ENCODE measurements at regions not wholly inside any gene's neighbourhood (a gene's known extent, or its start where the extent isn't known, plus 50 kb on each side); places are given as distances from the start of the nearest gene placed in this dataset.

DNA sequence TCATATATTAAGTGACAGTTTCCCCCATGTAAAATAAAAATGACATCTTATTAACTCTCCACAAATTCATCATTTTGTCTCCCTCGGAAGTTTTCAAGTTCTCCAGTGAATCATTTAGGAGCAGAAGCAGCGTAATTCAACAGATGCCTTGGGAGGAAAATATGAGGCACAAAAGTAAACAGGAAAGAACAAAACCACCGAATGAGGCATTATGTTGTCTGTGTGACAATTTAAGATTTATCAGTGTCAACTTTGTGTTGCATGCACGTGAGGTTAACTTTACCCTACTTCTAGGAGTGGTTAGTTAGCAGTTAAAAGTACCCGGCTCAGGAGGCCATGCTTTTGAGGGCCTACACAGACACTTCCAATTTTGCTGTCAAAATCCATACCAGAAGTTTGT is 258.6 kb downstream of the IPO8 start:
- H3K4me2 ChIP-seq (ENCODE audit: unreplicated experiment): no peak overlapping the region
- no peaks in the 10 kb centered on the region for H4K20me1 ChIP-seq (ENCODE audit: insufficient read depth)
- no peaks in the 10 kb centered on the region for H3K9me2 ChIP-seq (ENCODE audit: insufficient read depth)
- no peak for TF ChIP-seq EZH2 (IDR thresholded peaks at IDR 0.05; ENCODE audit: insufficient read depth, poor library complexity, severe bottlenecking)
- no peak for TF ChIP-seq EZH2phosphoT487 (IDR thresholded peaks at IDR 0.05; ENCODE audit: insufficient read depth, low read depth)
- H3K27ac ChIP-seq: no peak overlapping the region
- no peaks in the 10 kb centered on the region for H3K27me3 ChIP-seq (replicated peaks; ENCODE audit: insufficient read depth)
- H3K4me1 ChIP-seq (ENCODE audit: insufficient read depth): no peaks in the 10 kb centered on the region
- H2AFZ ChIP-seq: no peak overlapping the region
- H3K9me3 ChIP-seq (ENCODE audit: low read depth): no peaks in the 10 kb centered on the region
- H3K9ac ChIP-seq: no peak overlapping the region
- no peak overlapping the region for H3K4me3 ChIP-seq
- 65 to 69% methylated on average over 5 of the region's 5 CpGs for WGBS, 2 experiments (ENCODE audit: low coverage in 1 of 2, low lambda C conversion rate in 2 of 2, missing lambda C conversion rate in 2 of 2)
- no peaks in the 10 kb centered on the region for H3K36me3 ChIP-seq (ENCODE audit: low read depth)
- no peaks in the 10 kb centered on the region for H3K79me2 ChIP-seq (ENCODE audit: insufficient read depth)
- in situ Hi-C loops (cut with MboI): no loop called here
- H3F3A ChIP-seq (ENCODE audit: insufficient read depth): no peaks in the 10 kb centered on the region
- DNase-seq: no peak

DNA sequence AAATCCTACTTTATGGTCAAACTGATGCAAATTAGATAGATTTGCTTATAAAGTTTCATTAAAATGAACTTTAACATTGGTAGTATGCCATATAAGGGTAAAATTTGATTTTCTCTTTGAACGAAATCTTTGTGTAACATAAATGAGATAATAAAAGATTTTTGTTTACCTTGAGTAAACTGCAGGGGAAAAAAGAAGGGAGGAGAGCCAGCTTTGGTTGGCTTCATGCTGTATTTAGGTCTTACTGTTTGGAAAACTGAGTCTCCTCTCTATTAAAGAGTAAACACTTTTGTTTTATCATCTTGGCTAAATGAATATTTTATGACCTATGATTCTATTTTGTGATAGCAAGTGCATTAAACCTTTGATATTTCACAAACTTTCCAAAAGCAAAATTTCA is 267.6 kb downstream of the IPO8 start:
- Histone ChIP-seq H3K4me3 (no peak overlapping the region), H3K79me2 (ENCODE audit: insufficient read depth) (no peaks in the 10 kb centered on the region), H3K9ac (no peak overlapping the region), H3K4me2 (ENCODE audit: unreplicated experiment) (no peak overlapping the region), H3K36me3 (ENCODE audit: low read depth) (no peaks in the 10 kb centered on the region), H3K4me1 (ENCODE audit: insufficient read depth) (no peaks in the 10 kb centered on the region), H3F3A (ENCODE audit: insufficient read depth) (no peaks in the 10 kb centered on the region), H4K20me1 (ENCODE audit: insufficient read depth) (no peaks in the 10 kb centered on the region), H3K9me3 (ENCODE audit: low read depth) (no peaks in the 10 kb centered on the region), H3K27ac (no peak overlapping the region), H3K27me3 (replicated peaks; ENCODE audit: insufficient read depth) (no peaks in the 10 kb centered on the region), H2AFZ (no peak overlapping the region), H3K9me2 (ENCODE audit: insufficient read depth) (no peaks in the 10 kb centered on the region)
- DNase-seq: no peak
- TF ChIP-seq EZH2 (IDR thresholded peaks at IDR 0.05; ENCODE audit: insufficient read depth, poor library complexity, severe bottlenecking) (no peak), EZH2phosphoT487 (IDR thresholded peaks at IDR 0.05; ENCODE audit: insufficient read depth, low read depth) (no peak)
- WGBS, 2 experiments (ENCODE audit: low coverage in 1 of 2, low lambda C conversion rate in 2 of 2, missing lambda C conversion rate in 2 of 2): 60 to 69% methylated on average over 1 of the region's 1 CpG
- in situ Hi-C loops (cut with MboI): no loop called here

DNA sequence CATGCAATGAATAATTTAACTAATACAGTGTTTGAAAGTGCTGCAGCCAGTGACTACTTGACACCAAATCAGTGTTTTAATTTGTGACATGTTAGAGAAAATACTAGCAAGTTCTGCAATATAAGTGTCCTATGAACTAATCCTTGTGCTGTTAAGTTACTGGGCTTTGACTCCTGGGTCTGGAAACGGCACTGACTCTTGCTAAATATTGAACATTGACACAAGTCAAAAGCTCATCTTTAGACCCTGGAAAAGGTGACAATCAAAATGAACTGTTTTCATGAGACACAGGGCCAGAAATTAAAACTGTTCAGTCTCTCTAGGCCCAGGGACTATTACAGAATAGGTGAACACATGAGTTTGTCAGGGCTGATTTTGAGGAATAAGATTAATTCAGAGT is 268.1 kb downstream of the IPO8 start:
- Histone ChIP-seq H2AFZ (no peak overlapping the region), H3K27ac (no peak overlapping the region), H3K27me3 (replicated peaks; ENCODE audit: insufficient read depth) (no peaks in the 10 kb centered on the region), H3K9ac (no peak overlapping the region), H3K4me2 (ENCODE audit: unreplicated experiment) (no peak overlapping the region), H3K36me3 (ENCODE audit: low read depth) (no peaks in the 10 kb centered on the region), H3F3A (ENCODE audit: insufficient read depth) (no peaks in the 10 kb centered on the region), H3K4me3 (no peak overlapping the region), H3K9me3 (ENCODE audit: low read depth) (no peaks in the 10 kb centered on the region), H3K79me2 (ENCODE audit: insufficient read depth) (no peaks in the 10 kb centered on the region), H3K9me2 (ENCODE audit: insufficient read depth) (no peaks in the 10 kb centered on the region), H4K20me1 (ENCODE audit: insufficient read depth) (no peaks in the 10 kb centered on the region), H3K4me1 (ENCODE audit: insufficient read depth) (no peaks in the 10 kb centered on the region)
- TF ChIP-seq EZH2phosphoT487 (IDR thresholded peaks at IDR 0.05; ENCODE audit: insufficient read depth, low read depth) (no peak), EZH2 (IDR thresholded peaks at IDR 0.05; ENCODE audit: insufficient read depth, poor library complexity, severe bottlenecking) (no peak)
- in situ Hi-C loops (cut with MboI): no loop called here
- WGBS, 2 experiments (ENCODE audit: low coverage in 1 of 2, low lambda C conversion rate in 2 of 2, missing lambda C conversion rate in 2 of 2): 26 to 29% methylated on average over 1 of the region's 1 CpG
- DNase-seq: no peak

DNA sequence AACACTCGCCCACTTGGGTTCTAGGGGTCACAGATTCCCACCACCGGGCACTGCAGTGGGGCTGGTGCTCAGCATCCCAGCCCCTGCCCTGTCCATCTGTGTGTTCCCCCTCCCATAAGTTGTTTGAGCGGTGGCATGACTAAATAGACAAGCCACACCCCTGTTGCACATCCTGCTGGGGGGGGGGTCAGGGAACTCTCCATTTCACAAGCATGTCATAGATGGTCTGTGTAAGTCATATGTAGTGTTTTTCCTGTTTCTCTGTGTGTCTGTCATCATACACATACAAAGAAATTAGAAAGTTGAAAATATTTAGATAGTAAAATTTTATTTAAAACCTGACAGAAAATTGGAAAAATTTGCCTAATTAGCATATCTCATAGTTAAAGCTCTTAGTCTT is 270.2 kb downstream of the IPO8 start:
- H3K4me3 ChIP-seq: no peak overlapping the region
- no peaks in the 10 kb centered on the region for H3K9me2 ChIP-seq (ENCODE audit: insufficient read depth)
- in situ Hi-C loops (cut with MboI): no loop called here
- H3K27me3 ChIP-seq (replicated peaks; ENCODE audit: insufficient read depth): no peaks in the 10 kb centered on the region
- no peak overlapping the region for H3K9ac ChIP-seq
- no peaks in the 10 kb centered on the region for H4K20me1 ChIP-seq (ENCODE audit: insufficient read depth)
- H3K4me2 ChIP-seq (ENCODE audit: unreplicated experiment): no peak overlapping the region
- H3K79me2 ChIP-seq (ENCODE audit: insufficient read depth): no peaks in the 10 kb centered on the region
- no peak overlapping the region for H3K27ac ChIP-seq
- no peak for DNase-seq
- no peaks in the 10 kb centered on the region for H3K36me3 ChIP-seq (ENCODE audit: low read depth)
- H3F3A ChIP-seq (ENCODE audit: insufficient read depth): 0 out of 2 replicates have a peak, but pooled peaks cover 7% of the 10 kb centered on the region
- H3K4me1 ChIP-seq (ENCODE audit: insufficient read depth): peaks cover 6% of the 10 kb centered on the region
- WGBS, 2 experiments (ENCODE audit: low coverage in 1 of 2, low lambda C conversion rate in 2 of 2, missing lambda C conversion rate in 2 of 2): 43 to 56% methylated on average over 3 of the region's 3 CpGs
- no peaks in the 10 kb centered on the region for H3K9me3 ChIP-seq (ENCODE audit: low read depth)
- TF ChIP-seq EZH2phosphoT487 (IDR thresholded peaks at IDR 0.05; ENCODE audit: insufficient read depth, low read depth) (no peak), EZH2 (IDR thresholded peaks at IDR 0.05; ENCODE audit: insufficient read depth, poor library complexity, severe bottlenecking) (no peak)
- no peak overlapping the region for H2AFZ ChIP-seq

DNA sequence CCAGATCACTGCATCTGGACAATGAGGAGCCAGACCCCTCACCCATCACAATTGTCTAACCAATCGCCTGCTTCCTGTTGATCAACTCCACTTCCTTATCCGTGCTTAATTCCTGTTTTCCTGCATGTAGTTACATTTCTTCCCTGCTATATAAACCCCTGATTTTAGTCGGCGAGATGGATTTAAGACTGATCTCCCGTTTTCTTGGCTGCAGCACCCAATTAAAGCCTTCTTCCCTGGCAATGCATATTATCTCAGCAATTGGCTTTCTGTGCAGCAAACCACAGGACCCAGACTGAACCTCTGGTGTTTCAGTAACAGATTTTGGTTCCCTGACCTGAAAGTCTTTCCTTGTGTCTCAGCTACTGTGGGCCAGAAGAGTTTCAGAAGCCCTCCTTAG is 272.3 kb downstream of the IPO8 start:
- Histone ChIP-seq H3K4me2 (ENCODE audit: unreplicated experiment) (no peak overlapping the region), H3K27ac (no peak overlapping the region), H3K36me3 (ENCODE audit: low read depth) (no peaks in the 10 kb centered on the region), H4K20me1 (ENCODE audit: insufficient read depth) (no peaks in the 10 kb centered on the region), H3K4me1 (ENCODE audit: insufficient read depth) (peaks cover 16% of the 10 kb centered on the region), H3K9me2 (ENCODE audit: insufficient read depth) (no peaks in the 10 kb centered on the region), H2AFZ (no peak overlapping the region), H3K4me3 (no peak overlapping the region), H3K79me2 (ENCODE audit: insufficient read depth) (no peaks in the 10 kb centered on the region), H3F3A (ENCODE audit: insufficient read depth) (peaks cover 17% of the 10 kb centered on the region), H3K27me3 (replicated peaks; ENCODE audit: insufficient read depth) (no peaks in the 10 kb centered on the region), H3K9me3 (ENCODE audit: low read depth) (no peaks in the 10 kb centered on the region), H3K9ac (no peak overlapping the region)
- in situ Hi-C loops (cut with MboI): no loop called here
- TF ChIP-seq EZH2 (IDR thresholded peaks at IDR 0.05; ENCODE audit: insufficient read depth, poor library complexity, severe bottlenecking) (no peak), EZH2phosphoT487 (IDR thresholded peaks at IDR 0.05; ENCODE audit: insufficient read depth, low read depth) (no peak)
- no peak for DNase-seq
- 77 to 82% methylated on average over 5 of the region's 5 CpGs for WGBS, 2 experiments (ENCODE audit: low coverage in 1 of 2, low lambda C conversion rate in 2 of 2, missing lambda C conversion rate in 2 of 2)
